GM12891 (cell line): ENCODE measurements at regions not wholly inside any gene's neighbourhood (a gene's known extent, or its start where the extent isn't known, plus 50 kb on each side); places are given as distances from the start of the nearest gene placed in this dataset.

Source experiments
- PAX5 ChIP-seq: IDR thresholded peaks from 2 replicates; pipeline ENCODE4 v1.6.1; 2011; ENCODE audit warnings: low read length, moderate library complexity, mild to moderate bottlenecking; ENCODE audit not compliant: insufficient read depth, severe bottlenecking
- POLR2A ChIP-seq: IDR thresholded peaks from 2 replicates; pipeline ENCODE4 v1.6.1; 2011; ENCODE audit warnings: low read depth, low read length, control low read depth
- POLR2AphosphoS5 ChIP-seq: IDR thresholded peaks from 2 replicates; pipeline ENCODE4 v1.6.1; 2011; ENCODE audit warnings: low read depth, low read length, control low read depth
- SPI1 ChIP-seq: IDR thresholded peaks from 2 replicates; pipeline ENCODE4 v1.6.1; 2011; ENCODE audit warnings: low read depth, low read length, control low read depth
- TAF1 ChIP-seq: IDR thresholded peaks from 2 replicates; pipeline ENCODE4 v1.6.1; 2011; ENCODE audit warnings: low read depth, low read length, control low read depth

- TF ChIP-seq POLR2A (no peak), POLR2AphosphoS5 (no peak), SPI1 (no peak), TAF1 (no peak), PAX5 (no peak)
Measured at GRCh38 chr18:43882358-43883055, 605.2 kb upstream of the SYT4 start.
